ENCODE measurements at regions not wholly inside any gene's neighbourhood (a gene's known extent, or its start where the extent isn't known, plus 50 kb on each side); places are given as distances from the start of the nearest gene placed in this dataset.
"Not testable (repeated sequence)": the region's sequence is repeated elsewhere in the genome, so short reads cannot be mapped to it uniquely, and the experiment has no call there.

DNA sequence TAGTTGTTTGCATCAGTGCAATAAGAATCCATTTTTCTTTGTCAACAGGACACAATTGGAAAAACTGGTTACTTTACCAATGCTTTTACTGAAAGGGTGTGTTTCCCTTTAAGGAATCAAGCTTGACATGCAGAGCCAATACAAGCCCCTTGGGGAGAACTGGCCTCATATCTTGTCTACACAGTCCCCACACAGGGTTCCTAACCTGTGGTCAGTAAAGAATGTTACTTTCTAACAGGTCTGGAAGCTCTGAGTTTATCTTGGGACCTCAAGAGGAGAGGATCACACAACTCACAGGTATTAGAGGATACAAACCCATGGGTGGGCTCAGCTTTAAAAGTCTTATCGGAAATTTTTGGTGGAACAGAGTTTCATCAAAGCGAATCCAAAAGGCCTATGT is 78.1 kb upstream of the PRL start:
- not testable (repeated sequence) for H3K36me3 Mint-ChIP-seq (ENCODE audit: low read depth)

DNA sequence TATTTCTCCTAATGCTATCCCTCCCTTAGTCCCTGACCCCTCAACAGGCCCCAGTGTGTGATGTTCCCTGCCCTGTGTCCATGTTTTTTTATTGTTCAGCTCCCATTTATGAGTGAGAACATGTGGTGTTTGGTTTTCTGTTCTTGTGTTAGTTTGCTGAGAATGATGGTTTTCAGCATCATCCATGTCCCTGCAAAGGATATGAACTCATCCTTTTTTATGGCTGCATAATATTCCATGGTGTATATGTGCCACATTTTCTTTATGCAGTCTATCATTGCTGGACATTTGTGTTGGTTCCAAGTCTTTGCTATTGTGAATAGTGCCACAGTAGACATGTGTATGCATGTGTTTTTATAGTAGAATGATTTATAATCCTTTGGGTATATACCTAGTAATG is 79.5 kb upstream of the PRL start:
- not testable (repeated sequence) for H3K27me3 Mint-ChIP-seq

More for the DNA sequence above, 78.1 kb upstream of the PRL start:
- intact Hi-C loops (cut with micrococcal nuclease); H3K27ac Mint-ChIP-seq; H3K4me1 Mint-ChIP-seq (ENCODE audit: low read depth); H3K27me3 Mint-ChIP-seq; H3K4me3 Mint-ChIP-seq: not testable (repeated sequence)
- H3K9me3 Mint-ChIP-seq = peaks cover 28% of the 10 kb centered on the region

DNA sequence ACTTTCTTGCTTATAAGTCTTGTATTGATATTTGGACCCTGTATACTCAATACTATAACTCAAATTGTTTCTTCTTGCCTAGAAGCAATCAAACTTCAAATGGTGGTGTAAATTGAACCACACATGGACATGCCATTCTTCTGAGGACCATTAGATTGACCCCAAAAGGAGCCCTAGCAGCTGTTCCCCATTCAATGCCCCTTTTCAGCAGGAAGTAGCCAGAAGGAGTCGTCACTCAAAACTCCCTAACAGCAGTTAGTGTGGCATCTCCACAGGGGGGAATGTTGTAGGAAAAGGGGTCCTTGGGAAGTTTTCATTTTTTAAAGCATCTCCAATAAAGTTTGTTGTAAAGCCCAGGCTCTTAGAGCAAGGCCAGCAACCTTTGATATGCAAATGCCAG is 81.7 kb upstream of the PRL start:
- H3K4me3 Mint-ChIP-seq; H3K27ac Mint-ChIP-seq; intact Hi-C loops (cut with micrococcal nuclease); H3K4me1 Mint-ChIP-seq (ENCODE audit: low read depth); H3K36me3 Mint-ChIP-seq (ENCODE audit: low read depth); H3K27me3 Mint-ChIP-seq: not testable (repeated sequence)
- H3K9me3 Mint-ChIP-seq = peaks cover 19% of the 10 kb centered on the region

More for the DNA sequence above, 79.5 kb upstream of the PRL start:
- H3K36me3 Mint-ChIP-seq (ENCODE audit: low read depth); H3K4me1 Mint-ChIP-seq (ENCODE audit: low read depth); H3K4me3 Mint-ChIP-seq; H3K27ac Mint-ChIP-seq; intact Hi-C loops (cut with micrococcal nuclease): not testable (repeated sequence)
- peaks cover 28% of the 10 kb centered on the region for H3K9me3 Mint-ChIP-seq

DNA sequence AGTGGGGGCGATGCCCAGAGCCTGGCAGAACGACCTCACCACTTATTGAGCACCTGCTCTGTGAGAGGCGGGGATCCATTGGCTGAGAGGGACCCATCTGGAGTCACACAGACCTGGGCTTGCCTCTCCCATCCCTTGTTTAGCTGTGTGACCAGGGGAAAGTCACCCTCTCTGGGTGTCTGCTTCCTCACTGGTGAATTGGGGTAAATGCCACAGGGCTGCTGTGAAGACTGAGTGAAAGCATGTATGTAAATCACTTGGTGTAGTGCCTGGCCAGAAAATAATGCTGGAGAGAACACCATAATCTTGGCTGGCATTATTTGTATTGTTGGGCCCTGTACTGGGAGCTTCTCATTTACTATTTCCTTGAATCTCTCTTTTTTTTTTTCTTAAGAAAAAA is 83.4 kb upstream of the PRL start:
- no peak overlapping the region for H3K4me3 Mint-ChIP-seq
- no peaks in the 10 kb centered on the region for H3K36me3 Mint-ChIP-seq (ENCODE audit: low read depth)
- H3K4me1 Mint-ChIP-seq (ENCODE audit: low read depth) = no peaks in the 10 kb centered on the region
- no peak overlapping the region for H3K27ac Mint-ChIP-seq
- H3K27me3 Mint-ChIP-seq = no peaks in the 10 kb centered on the region
- H3K9me3 Mint-ChIP-seq = peaks cover 19% of the 10 kb centered on the region
- intact Hi-C loops (cut with micrococcal nuclease) = no loop called here

DNA sequence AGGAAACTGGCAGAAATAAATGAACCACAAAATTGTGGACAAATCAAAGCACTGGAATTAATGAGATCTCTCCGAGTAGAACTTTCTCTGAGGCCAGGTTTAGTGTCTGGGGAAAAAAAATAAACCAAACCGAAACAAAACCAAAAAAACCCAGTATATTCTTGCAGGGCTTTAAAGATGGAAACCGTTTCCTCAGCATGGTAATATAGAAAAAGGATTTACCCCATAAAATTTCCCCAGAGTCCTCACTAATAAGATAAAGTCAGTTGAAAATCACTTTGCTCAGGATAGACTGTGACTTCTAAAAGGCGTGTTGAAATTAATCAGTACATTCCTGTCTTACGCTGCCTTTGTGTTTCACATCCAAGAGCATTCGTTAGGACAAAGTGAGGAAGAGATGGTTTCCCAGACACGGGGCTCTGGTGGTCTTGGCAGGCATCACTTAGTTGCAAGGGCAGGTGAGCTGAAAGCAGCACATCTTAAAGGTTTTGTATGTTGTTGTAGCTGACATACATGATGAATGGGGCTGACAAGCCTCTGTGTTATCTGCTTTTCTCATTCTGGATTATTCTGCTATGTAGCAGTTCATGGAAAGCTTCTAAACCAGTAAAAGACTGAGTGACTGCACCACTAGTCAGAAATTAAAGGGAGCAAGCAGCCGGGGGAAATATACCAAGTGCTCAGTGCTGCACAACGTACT is 85.2 kb upstream of the PRL start:
- Mint-ChIP-seq H3K4me3 (no peak overlapping the region), H3K27ac (no peak overlapping the region), H3K9me3 (peaks cover 26% of the 10 kb centered on the region), H3K36me3 (ENCODE audit: low read depth) (no peaks in the 10 kb centered on the region), H3K4me1 (ENCODE audit: low read depth) (no peaks in the 10 kb centered on the region), H3K27me3 (no peaks in the 10 kb centered on the region)
- intact Hi-C loops (cut with micrococcal nuclease) = no loop called here

DNA sequence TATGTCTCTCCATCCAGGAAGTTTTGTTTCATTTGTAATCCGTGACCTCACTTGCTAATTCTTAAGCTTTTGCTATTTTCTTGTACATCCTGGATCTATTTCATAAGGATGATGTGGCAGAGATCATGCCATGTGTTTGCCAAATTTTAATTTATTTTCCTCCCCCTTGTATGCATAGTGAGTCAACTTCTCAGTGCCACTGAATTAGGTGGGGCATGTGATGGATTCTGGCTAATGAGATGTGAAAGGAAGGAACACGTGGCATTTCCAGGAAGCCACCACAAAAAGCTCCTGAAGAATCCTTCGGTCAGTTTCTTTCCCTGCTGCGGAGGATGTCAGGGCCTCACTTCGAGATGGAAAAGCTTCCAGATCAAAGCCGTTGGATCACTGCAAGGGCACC is 86.2 kb upstream of the PRL start:
- H3K27ac Mint-ChIP-seq = no peak overlapping the region
- H3K27me3 Mint-ChIP-seq = no peaks in the 10 kb centered on the region
- H3K9me3 Mint-ChIP-seq = peaks cover 28% of the 10 kb centered on the region
- H3K36me3 Mint-ChIP-seq (ENCODE audit: low read depth) = no peaks in the 10 kb centered on the region
- intact Hi-C loops (cut with micrococcal nuclease) = no loop called here
- H3K4me1 Mint-ChIP-seq (ENCODE audit: low read depth) = no peaks in the 10 kb centered on the region
- H3K4me3 Mint-ChIP-seq = no peak overlapping the region

DNA sequence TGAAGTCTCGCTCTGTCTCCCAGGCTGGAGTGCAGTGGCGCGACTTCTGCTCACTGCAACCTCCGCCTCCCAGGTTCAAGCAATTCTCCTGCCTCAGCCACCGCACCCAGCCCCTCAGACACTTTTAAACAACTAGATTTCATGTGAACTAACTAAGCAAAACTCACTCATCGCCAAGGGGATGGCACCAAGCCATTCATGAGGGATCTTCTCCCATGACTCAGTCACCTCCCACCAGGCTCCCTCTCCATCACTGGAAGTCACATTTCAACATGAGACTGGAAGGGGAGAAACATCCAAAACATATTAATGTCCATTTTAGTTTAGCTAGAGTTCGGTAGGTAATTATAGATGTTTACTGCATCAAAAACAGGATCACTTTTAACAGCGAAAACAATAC is 95.9 kb upstream of the PRL start:
- no peaks in the 10 kb centered on the region for H3K4me1 Mint-ChIP-seq (ENCODE audit: low read depth)
- H3K36me3 Mint-ChIP-seq (ENCODE audit: low read depth) = no peaks in the 10 kb centered on the region
- intact Hi-C loops (cut with micrococcal nuclease) = no loop called here
- no peaks in the 10 kb centered on the region for H3K27me3 Mint-ChIP-seq
- peaks cover 11% of the 10 kb centered on the region for H3K9me3 Mint-ChIP-seq
- H3K4me3 Mint-ChIP-seq = no peak overlapping the region
- no peak overlapping the region for H3K27ac Mint-ChIP-seq

DNA sequence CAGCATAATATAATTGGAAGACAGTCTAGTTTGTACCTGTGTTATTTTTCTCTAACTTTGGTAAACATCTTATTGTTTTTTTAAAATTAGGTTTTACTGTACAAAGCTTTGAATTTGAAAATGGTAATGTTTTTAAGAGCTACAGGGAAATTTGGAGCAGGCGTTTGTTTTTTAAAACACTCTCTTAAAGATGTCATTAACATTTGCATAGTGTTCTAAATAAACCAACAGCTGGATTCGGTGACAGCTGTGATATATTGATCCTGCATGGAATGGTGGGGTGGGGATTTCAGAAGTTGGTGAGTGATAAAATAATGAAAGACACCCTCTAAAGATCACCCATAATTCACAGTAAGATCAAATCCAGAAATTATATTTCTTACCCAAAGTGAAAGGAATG is 97.9 kb upstream of the PRL start:
- Mint-ChIP-seq H3K4me1 (ENCODE audit: low read depth) (no peaks in the 10 kb centered on the region), H3K36me3 (ENCODE audit: low read depth) (no peaks in the 10 kb centered on the region), H3K4me3 (no peak overlapping the region), H3K9me3 (peaks cover 8% of the 10 kb centered on the region), H3K27me3 (no peaks in the 10 kb centered on the region), H3K27ac (no peak overlapping the region)
- intact Hi-C loops (cut with micrococcal nuclease) = no loop called here

DNA sequence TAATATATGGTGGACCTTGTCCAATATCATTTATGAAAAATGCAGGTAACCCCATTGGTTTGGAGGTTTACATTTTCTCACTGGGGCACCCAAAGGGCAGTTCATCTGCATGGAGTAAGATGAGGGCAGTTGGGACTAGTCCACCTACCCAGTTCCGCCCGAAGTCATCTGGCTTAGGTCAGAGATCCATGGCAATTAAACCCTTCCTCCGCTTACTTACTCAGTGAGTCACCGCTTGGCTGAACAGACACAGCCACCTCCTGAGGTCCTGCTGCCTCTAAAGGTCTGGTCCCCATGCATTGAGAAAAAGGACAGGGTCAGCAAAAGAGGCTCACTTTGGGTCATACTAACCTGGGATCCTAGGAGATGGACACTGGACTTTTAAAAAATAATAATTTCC is 102.9 kb upstream of the PRL start:
- no peaks in the 10 kb centered on the region for H3K9me3 Mint-ChIP-seq
- H3K27me3 Mint-ChIP-seq = no peaks in the 10 kb centered on the region
- H3K4me3 Mint-ChIP-seq = no peak overlapping the region
- H3K4me1 Mint-ChIP-seq (ENCODE audit: low read depth) = no peaks in the 10 kb centered on the region
- H3K27ac Mint-ChIP-seq = no peak overlapping the region
- no peaks in the 10 kb centered on the region for H3K36me3 Mint-ChIP-seq (ENCODE audit: low read depth)
- intact Hi-C loops (cut with micrococcal nuclease) = no loop called here

DNA sequence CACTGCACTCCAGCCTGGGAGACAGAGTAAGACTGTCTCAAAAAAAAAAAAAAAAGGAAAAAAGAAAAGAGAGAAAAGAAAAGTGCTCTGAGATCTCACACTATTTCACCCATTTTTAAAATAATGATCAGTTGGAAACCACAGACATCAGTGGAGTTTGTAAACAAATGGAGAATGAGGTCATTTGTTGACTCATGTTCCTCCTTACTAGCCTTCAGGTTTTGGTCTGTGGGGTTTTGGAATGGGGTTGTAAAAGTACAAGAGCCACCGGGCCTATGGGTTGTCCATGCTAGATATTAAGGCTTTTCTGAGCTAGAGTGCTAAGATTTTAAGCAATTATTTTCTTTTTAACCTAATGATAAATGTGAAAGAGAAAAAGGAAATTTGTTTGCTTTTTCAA is 104.4 kb upstream of the PRL start:
- no peak overlapping the region for H3K4me3 Mint-ChIP-seq
- H3K27ac Mint-ChIP-seq = no peak overlapping the region
- H3K36me3 Mint-ChIP-seq (ENCODE audit: low read depth) = no peaks in the 10 kb centered on the region
- no peaks in the 10 kb centered on the region for H3K27me3 Mint-ChIP-seq
- no peaks in the 10 kb centered on the region for H3K9me3 Mint-ChIP-seq
- intact Hi-C loops (cut with micrococcal nuclease) = no loop called here
- no peaks in the 10 kb centered on the region for H3K4me1 Mint-ChIP-seq (ENCODE audit: low read depth)

DNA sequence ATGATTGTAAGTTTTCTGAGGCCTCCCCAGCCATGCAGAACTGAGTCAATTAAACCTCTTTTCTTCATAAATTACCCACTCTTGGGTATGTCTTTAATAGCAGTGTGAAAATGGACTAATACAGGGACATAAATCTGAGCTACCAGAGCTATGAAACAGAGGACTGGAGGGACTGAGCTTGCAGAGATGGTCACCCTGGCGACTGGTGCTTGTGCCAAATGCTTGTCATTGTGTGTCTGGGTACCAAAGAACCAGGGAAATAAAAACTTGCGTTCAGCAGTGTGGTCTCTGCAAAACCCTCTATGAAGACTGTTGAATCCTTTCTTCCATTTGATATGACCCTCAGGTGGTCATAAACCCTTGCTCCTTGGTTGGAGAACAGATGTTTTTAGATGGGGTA is 105.1 kb upstream of the PRL start:
- H3K4me1 Mint-ChIP-seq (ENCODE audit: low read depth) = no peaks in the 10 kb centered on the region
- H3K4me3 Mint-ChIP-seq = no peak overlapping the region
- H3K36me3 Mint-ChIP-seq (ENCODE audit: low read depth) = no peaks in the 10 kb centered on the region
- no peaks in the 10 kb centered on the region for H3K9me3 Mint-ChIP-seq
- H3K27me3 Mint-ChIP-seq = no peaks in the 10 kb centered on the region
- intact Hi-C loops (cut with micrococcal nuclease) = no loop called here
- H3K27ac Mint-ChIP-seq = no peak overlapping the region

DNA sequence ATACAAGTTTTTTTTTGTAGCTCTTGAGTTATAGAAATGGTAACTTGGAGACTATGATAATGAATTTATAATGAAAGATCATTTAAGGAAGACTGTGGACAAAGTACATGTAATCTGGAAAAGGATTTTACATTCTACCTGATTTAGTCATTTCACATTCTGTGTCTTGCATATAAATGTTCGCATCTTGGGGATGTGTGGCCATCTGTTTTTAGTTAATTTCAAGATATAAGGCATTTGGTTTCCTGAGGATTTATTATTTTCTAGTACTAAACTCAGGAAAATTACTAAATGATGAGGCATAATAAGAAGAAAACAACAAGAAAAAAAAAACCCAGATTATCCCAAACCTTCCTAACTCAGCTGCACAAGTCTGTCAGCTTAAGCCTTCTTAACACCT is 112.7 kb upstream of the PRL start:
- Mint-ChIP-seq H3K36me3 (ENCODE audit: low read depth) (no peaks in the 10 kb centered on the region), H3K4me3 (no peak overlapping the region), H3K27ac (no peak overlapping the region), H3K27me3 (no peaks in the 10 kb centered on the region), H3K4me1 (ENCODE audit: low read depth) (no peaks in the 10 kb centered on the region), H3K9me3 (no peaks in the 10 kb centered on the region)
- intact Hi-C loops (cut with micrococcal nuclease) = no loop called here

DNA sequence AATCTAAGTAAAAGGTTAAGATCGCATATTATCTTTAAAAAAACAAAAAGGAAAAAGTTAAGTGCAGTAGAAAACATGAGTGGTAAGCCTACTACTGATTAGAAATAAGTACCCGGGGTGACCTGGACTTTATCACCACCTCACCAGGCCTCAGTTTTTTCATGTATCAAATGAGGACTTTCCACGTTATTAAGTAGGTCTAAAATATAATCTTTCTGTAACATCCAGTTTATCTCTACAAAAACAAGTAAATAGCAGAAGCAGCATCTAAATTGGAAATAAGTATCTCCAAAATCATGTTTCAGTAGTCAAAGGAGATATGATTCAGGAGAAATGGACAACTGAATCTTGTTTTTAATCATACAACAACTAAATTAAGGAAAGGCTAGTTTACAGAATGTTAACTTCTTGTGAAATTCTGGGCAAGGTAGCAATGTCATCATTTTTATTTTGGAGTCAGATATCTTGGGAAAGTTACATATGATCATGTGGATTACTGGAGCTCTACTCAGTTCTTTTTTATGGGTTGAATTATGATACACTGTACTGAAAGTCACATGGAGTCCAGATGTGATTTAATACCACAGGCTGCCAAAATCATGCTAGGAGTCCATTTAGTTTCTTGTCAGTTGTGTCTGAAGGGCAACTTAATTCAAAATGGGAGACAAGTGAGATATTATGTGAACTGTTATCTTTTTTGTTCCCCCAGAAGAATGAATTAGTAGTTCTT is 114.7 kb upstream of the PRL start:
- H3K4me3 Mint-ChIP-seq = no peak overlapping the region
- H3K27me3 Mint-ChIP-seq = no peaks in the 10 kb centered on the region
- no peak overlapping the region for H3K27ac Mint-ChIP-seq
- intact Hi-C loops (cut with micrococcal nuclease) = no loop called here
- no peaks in the 10 kb centered on the region for H3K36me3 Mint-ChIP-seq (ENCODE audit: low read depth)
- H3K9me3 Mint-ChIP-seq = no peaks in the 10 kb centered on the region
- no peaks in the 10 kb centered on the region for H3K4me1 Mint-ChIP-seq (ENCODE audit: low read depth)

DNA sequence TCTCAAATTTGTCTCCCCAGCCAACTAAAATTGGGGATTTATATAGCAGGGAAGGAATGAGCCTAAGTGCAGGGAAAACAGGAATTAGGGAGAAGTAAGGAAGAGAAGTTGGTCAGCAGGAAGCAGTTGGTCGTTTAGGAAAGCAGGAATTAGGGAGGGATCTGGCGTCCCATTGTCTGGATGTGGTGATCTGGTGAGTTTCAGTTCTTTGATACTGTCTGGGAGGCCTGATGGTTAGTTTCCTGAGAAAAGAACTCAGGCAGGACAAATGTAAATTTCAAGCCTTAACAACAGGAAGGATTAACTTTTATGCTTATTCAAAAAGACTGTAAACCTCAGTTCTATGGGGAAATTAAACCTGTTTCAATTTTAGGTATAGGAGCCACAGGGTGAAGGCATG is 116.2 kb upstream of the PRL start:
- Mint-ChIP-seq H3K27ac (no peak overlapping the region), H3K36me3 (ENCODE audit: low read depth) (no peaks in the 10 kb centered on the region), H3K4me1 (ENCODE audit: low read depth) (no peaks in the 10 kb centered on the region), H3K4me3 (no peak overlapping the region), H3K9me3 (no peaks in the 10 kb centered on the region), H3K27me3 (no peaks in the 10 kb centered on the region)
- intact Hi-C loops (cut with micrococcal nuclease) = no loop called here

Data from dendritic cell treated with granulocyte-macrophage colony-stimulating factor and Interleukin-4, amounts not matched to agents 40 ng/mL and 50 ng/mL, for 4 days (primary cell).